Stimulated activated naive CD8-positive, alpha-beta T cell treated with anti-CD3 and anti-CD28 coated beads, Interleukin-15, Interleukin-2, amounts not matched to agents 100 U/mL and 50 U/mL, for 24 hours (primary cell): ENCODE measurements at regions not wholly inside any gene's neighbourhood (a gene's known extent, or its start where the extent isn't known, plus 50 kb on each side); places are given as distances from the start of the nearest gene placed in this dataset.

Source experiments
- ATAC-seq: fragments of 150-1000 bp; cut with Tn5 transposase; one replicate; pipeline ENCODE4 v1.10.0; 2021
- DNase-seq: peaks from one replicate; pipeline ENCODE4 v3.0.0; 2021

GRCh38 chr16:51779240-51779639 lies 628.2 kb upstream of the SALL1 start:
- no peak for ATAC-seq
- no peak for DNase-seq

- DNase-seq (no peak), ATAC-seq (no peak)
Observed at GRCh38 chr16:51773071-51773890, 622.2 kb upstream of the SALL1 start.

- DNase-seq (no peak), ATAC-seq (no peak)
Observed at GRCh38 chr16:51766739-51767138, 615.7 kb upstream of the SALL1 start.

- DNase-seq, result no peak
- ATAC-seq, result no peak
Observed at GRCh38 chr16:51763072-51763661, 612.1 kb upstream of the SALL1 start.

GRCh38 chr16:51762081-51762996 lies 611.3 kb upstream of the SALL1 start:
- peak; percentile 43 for ATAC-seq
- DNase-seq, result peak; percentile 74

GRCh38 chr16:51761001-51761400 lies 609.9 kb upstream of the SALL1 start:
- no peak for ATAC-seq
- no peak for DNase-seq

- ATAC-seq, result no peak
- DNase-seq, result no peak
Observed at GRCh38 chr16:51759999-51760398, 608.9 kb upstream of the SALL1 start.

- ATAC-seq, result no peak
- DNase-seq, result no peak
Observed at GRCh38 chr16:51759329-51759728, 608.3 kb upstream of the SALL1 start.

GRCh38 chr16:51757921-51758479 lies 606.9 kb upstream of the SALL1 start:
- ATAC-seq (no peak), DNase-seq (no peak)

GRCh38 chr16:51757505-51757904 lies 606.4 kb upstream of the SALL1 start:
- no peak for ATAC-seq
- DNase-seq, result no peak

- ATAC-seq, result no peak
- no peak for DNase-seq
Observed at GRCh38 chr16:51757124-51757470, 606.0 kb upstream of the SALL1 start.

- DNase-seq, result no peak
- ATAC-seq, result no peak
Observed at GRCh38 chr16:51756447-51757123, 605.5 kb upstream of the SALL1 start.

GRCh38 chr16:51755577-51756355 lies 604.7 kb upstream of the SALL1 start:
- ATAC-seq (no peak), DNase-seq (no peak)

GRCh38 chr16:51755039-51755501 lies 604.0 kb upstream of the SALL1 start:
- DNase-seq (no peak), ATAC-seq (no peak)

GRCh38 chr16:51753467-51754127 lies 602.5 kb upstream of the SALL1 start:
- no peak for DNase-seq

GRCh38 chr16:51752438-51752995 lies 601.4 kb upstream of the SALL1 start:
- DNase-seq (no peak), ATAC-seq (no peak)

More at GRCh38 chr16:51753467-51754127, 602.5 kb upstream of the SALL1 start:
- ATAC-seq, result no peak

GRCh38 chr16:51747329-51747728 lies 596.3 kb upstream of the SALL1 start:
- no peak for ATAC-seq
- DNase-seq, result no peak

- DNase-seq, result no peak
Observed at GRCh38 chr16:51734220-51734619, 583.1 kb upstream of the SALL1 start.

GRCh38 chr16:51733181-51733580 lies 582.1 kb upstream of the SALL1 start:
- DNase-seq, result no peak
- no peak for ATAC-seq

More at GRCh38 chr16:51734220-51734619, 583.1 kb upstream of the SALL1 start:
- no peak for ATAC-seq

GRCh38 chr16:51731160-51731559 lies 580.1 kb upstream of the SALL1 start:
- no peak for ATAC-seq
- DNase-seq, result no peak
